Gastroesophageal sphincter (tissue), 4 donors: ENCODE measurements at regions not wholly inside any gene's neighbourhood (a gene's known extent, or its start where the extent isn't known, plus 50 kb on each side); places are given as distances from the start of the nearest gene placed in this dataset.

Experiments used
- ATAC-seq: fragments of 150-250 bp; one replicate; pipeline ENCODE4 v1.9.1; 2016; ENCODE audit warnings: mild to moderate bottlenecking, moderate library complexity
- H3K27ac ChIP-seq, 4 donors: fragments of 200-600 bp; sonication (generic) in 3 of 4; 1 replicate in 3 of 4; 2 replicates in 1 of 4; pipeline ENCODE4 v1.5.1; 2016 to 2019
- H3K27me3 ChIP-seq: fragments of 200-600 bp; sonication (generic); one replicate; pipeline ENCODE4 v1.5.1; 2019
- H3K36me3 ChIP-seq, 2 donors: fragments of 200-600 bp; sonication (generic); one replicate each; pipeline ENCODE4 v1.5.1; 2019; ENCODE audit warnings: control low read depth in 1 of 2
- H3K4me1 ChIP-seq, 3 donors: fragments of 200-600 bp; sonication (generic); 1 replicate in 2 of 3; 2 replicates in 1 of 3; pipeline ENCODE4 v1.5.1; 2016 to 2019; ENCODE audit warnings: control low read depth in 2 of 3
- H3K4me3 ChIP-seq, 2 donors: fragments of 200-600 bp; sonication (generic); one replicate each; pipeline ENCODE4 v1.5.1; 2019; ENCODE audit warnings: mild to moderate bottlenecking in 1 of 2, moderate library complexity in 1 of 2
- H3K9me3 ChIP-seq, 3 donors: fragments of 200-600 bp; sonication (generic); one replicate each; pipeline ENCODE4 v1.5.1; 2017 to 2019; ENCODE audit warnings: control low read depth in 2 of 3
- EP300 ChIP-seq: sonication (generic); formaldehyde crosslinking; IDR thresholded peaks from one replicate; pipeline ENCODE4 v1.6.1; 2017; ENCODE audit warnings: antibody characterized with exemption, mild to moderate bottlenecking
- POLR2A ChIP-seq, 2 donors: fragments of 450-650 bp; IDR thresholded peaks; one replicate each; pipeline ENCODE4 v1.6.1; 2017; ENCODE audit warnings: antibody characterized with exemption in 2 of 2, mild to moderate bottlenecking in 2 of 2, moderate library complexity in 1 of 2
- POLR2AphosphoS5 ChIP-seq: sonication (generic); formaldehyde crosslinking; IDR thresholded peaks from one replicate; pipeline ENCODE4 v1.6.1; 2017; ENCODE audit warnings: antibody characterized with exemption
- WGBS, 2 donors: methylation state at CpG; one replicate each; pipeline ENCODE4 v1.1.5; 2018; ENCODE audit warnings: low coverage in 1 of 2; 5-methylcytosine and 5-hydroxymethylcytosine counted together
- TF ChIP-seq, protein P1 (sequence below), 4 experiments: fragments of 200-600 bp in 2 of 4; fragments of 450-650 bp in 2 of 4; sonication (generic) in 1 of 4; IDR thresholded peaks; one replicate each; pipeline ENCODE4 v1.5.1; 2017 to 2019; ENCODE audit warnings: antibody characterized with exemption in 4 of 4, mild to moderate bottlenecking in 2 of 4, moderate library complexity in 2 of 4

DNA sequence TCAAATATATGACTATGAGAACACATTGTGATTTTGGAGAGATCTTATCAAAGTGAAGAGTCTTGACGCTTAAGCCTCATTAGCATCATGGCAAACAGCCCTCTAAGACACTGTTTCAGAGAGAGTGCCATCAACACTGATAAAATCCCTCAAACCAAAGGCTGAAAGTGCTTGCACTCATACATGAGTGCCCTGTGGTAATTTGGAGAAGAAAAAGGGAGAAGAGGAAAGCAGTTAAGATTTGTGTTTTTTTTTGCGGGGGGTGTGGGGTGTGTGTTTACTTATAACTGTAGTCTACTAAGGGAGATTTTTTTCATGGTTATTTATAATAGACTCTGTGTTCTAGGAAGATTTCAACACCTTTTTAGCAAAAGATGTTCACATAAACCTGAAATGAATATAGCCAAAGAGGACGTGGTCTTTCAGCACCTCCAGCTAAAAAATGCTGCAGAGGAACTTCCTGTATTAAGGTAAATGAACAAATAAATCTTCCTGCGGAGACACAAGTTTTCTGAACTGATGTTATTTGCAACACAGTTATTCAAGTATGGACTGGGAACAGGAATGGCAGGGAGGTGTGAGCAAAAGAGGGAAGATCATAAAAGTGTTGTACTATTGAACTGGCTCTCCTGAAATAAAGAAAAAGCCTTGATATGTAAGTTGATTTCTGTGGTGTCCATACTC is 81.9 kb upstream of the TGFBR2 start:
- WGBS, 2 donors: 67 to 70% methylated on average over 3 to 4 of the region's 4 CpGs
- Histone ChIP-seq H3K4me3 (no peak overlapping the region), H3K27me3 (no peaks in the 10 kb centered on the region), H3K27ac (no peak overlapping the region), H3K36me3 (no peaks in the 10 kb centered on the region), H3K4me1 (peaks cover 5 to 49% (median 7%) of the 10 kb centered on the region in 3 donors), H3K9me3 (no peaks in the 10 kb centered on the region)
- ATAC-seq: no peak
- TF ChIP-seq POLR2A (IDR thresholded peaks at IDR 0.05): no peak
- no peak for TF ChIP-seq POLR2AphosphoS5
- TF ChIP-seq EP300: no peak
- TF ChIP-seq, protein P1, sequence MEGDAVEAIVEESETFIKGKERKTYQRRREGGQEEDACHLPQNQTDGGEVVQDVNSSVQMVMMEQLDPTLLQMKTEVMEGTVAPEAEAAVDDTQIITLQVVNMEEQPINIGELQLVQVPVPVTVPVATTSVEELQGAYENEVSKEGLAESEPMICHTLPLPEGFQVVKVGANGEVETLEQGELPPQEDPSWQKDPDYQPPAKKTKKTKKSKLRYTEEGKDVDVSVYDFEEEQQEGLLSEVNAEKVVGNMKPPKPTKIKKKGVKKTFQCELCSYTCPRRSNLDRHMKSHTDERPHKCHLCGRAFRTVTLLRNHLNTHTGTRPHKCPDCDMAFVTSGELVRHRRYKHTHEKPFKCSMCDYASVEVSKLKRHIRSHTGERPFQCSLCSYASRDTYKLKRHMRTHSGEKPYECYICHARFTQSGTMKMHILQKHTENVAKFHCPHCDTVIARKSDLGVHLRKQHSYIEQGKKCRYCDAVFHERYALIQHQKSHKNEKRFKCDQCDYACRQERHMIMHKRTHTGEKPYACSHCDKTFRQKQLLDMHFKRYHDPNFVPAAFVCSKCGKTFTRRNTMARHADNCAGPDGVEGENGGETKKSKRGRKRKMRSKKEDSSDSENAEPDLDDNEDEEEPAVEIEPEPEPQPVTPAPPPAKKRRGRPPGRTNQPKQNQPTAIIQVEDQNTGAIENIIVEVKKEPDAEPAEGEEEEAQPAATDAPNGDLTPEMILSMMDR (IDR thresholded peaks at IDR 0.05): no peak

DNA sequence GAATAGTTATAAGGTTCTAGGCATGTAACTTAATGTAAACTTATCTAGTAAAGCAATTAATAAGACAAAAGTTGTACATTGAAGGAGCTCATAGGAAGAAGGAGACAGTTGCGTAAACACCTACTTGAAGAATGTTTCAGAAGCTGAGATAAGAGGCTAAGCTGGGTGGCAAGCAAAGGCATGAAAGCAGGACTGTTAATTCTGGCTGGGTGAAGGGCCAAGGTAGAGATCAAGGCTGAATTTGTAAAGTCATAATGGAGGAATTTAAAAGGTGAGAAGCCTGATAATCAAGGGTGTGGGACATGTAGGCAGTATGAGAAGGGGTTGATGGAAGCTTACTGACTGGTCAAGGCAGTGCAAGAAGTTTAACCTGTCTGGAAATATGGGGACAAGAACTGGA is 80.4 kb upstream of the TGFBR2 start:
- peaks cover 2 to 36% (median 4%) of the 10 kb centered on the region in 3 donors for H3K4me1 ChIP-seq
- H3K4me3 ChIP-seq: no peak overlapping the region
- H3K36me3 ChIP-seq: no peaks in the 10 kb centered on the region
- H3K27me3 ChIP-seq: no peaks in the 10 kb centered on the region
- no peaks in the 10 kb centered on the region for H3K9me3 ChIP-seq
- H3K27ac ChIP-seq: no peak overlapping the region
- WGBS, 2 donors: 94 to 100% methylated on average over 1 of the region's 1 CpG
- no peak for ATAC-seq
- TF ChIP-seq POLR2AphosphoS5 (no peak), POLR2A (IDR thresholded peaks at IDR 0.05) (no peak), EP300 (no peak)
- TF ChIP-seq, protein P1 (IDR thresholded peaks at IDR 0.05): no peak

DNA sequence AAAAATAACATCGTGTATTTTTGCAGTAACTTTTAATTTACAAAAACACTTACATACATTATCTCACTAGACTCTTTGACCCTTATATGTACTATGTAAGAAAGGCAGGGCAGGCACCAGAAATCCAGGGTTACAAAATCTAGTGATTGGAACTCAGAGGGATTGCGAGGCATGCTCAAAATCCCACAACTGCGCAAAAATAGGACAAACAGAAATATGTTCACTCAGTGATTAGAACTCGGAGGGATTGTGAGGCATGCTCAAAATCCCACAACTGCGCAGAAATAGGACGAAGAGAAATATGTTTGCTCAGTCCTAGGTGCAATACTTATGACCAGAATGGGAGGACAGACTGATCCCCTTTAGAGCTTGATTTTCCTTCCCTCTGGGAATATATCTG is 79.2 kb upstream of the TGFBR2 start:
- 91 to 94% methylated on average over 6 of the region's 6 CpGs for WGBS, 2 donors
- no peaks in the 10 kb centered on the region for H3K9me3 ChIP-seq
- peak overlapping the region in 3 of 4 donors; percentile 34 to 57 (median 51) for H3K27ac ChIP-seq

DNA sequence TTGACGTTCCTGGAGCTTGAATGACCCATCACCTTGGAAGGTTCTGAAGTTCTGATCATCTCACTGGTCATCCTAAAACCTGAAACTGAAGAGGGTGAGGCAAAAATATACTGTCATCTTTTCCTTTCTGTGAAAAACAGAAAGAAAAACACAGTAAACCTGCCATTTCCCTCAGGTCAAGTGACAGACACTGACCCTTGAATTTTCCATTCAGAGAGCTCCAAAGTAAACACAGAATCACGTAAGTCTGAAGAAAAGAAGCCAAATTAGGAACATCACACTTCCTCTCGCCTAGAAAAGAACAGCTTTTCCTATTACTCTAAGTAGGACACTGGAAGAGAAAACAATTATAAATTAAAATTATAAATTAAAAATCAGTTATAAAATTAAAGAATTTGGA is 78.7 kb upstream of the TGFBR2 start:
- Histone ChIP-seq H3K27ac (peak overlapping the region in 3 of 4 donors; percentile 34 to 57 (median 51)), H3K4me3 (no peak overlapping the region), H3K9me3 (no peaks in the 10 kb centered on the region), H3K27me3 (no peaks in the 10 kb centered on the region), H3K36me3 (no peaks in the 10 kb centered on the region), H3K4me1 (peaks cover 2 to 33% (median 4%) of the 10 kb centered on the region in 3 donors)
- TF ChIP-seq, protein P1 (IDR thresholded peaks at IDR 0.05): no peak
- TF ChIP-seq POLR2AphosphoS5: peak; percentile 19
- no peak for TF ChIP-seq POLR2A (IDR thresholded peaks at IDR 0.05)
- ATAC-seq: peak; percentile 37
- 39 to 57% methylated on average over 1 to 3 of the region's 3 CpGs for WGBS, 2 donors

More for the DNA sequence above, 79.2 kb upstream of the TGFBR2 start:
- Histone ChIP-seq H3K4me1 (peaks cover 2 to 33% (median 4%) of the 10 kb centered on the region in 3 donors), H3K36me3 (no peaks in the 10 kb centered on the region), H3K4me3 (no peak overlapping the region), H3K27me3 (no peaks in the 10 kb centered on the region)
- ATAC-seq: no peak
- no peak for TF ChIP-seq EP300
- no peak for TF ChIP-seq POLR2AphosphoS5
- TF ChIP-seq, protein P1 (IDR thresholded peaks at IDR 0.05): no peak
- TF ChIP-seq POLR2A (IDR thresholded peaks at IDR 0.05): no peak

DNA sequence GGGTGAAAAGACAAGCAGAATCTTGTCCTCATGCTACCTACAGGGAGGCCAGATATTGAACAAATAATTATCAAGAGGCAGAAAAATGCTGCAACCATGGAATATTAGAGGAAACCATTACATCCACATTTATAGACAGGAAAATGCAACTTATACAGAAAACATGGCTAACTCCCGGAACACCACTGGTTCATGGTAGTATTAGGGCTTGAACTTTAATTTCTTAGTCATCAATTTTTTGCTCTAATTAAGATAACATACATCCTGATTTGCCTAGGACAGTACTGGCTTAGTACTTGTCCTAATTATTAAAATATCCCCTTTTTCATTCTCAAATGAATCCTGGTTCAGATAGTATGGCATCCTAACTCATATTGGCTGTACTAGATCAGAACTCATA is 76.3 kb upstream of the TGFBR2 start:
- H3K4me1 ChIP-seq: peaks cover 2 to 17% (median 4%) of the 10 kb centered on the region in 3 donors
- WGBS, 2 donors: 100% methylated on average over 1 of the region's 1 CpG; no CpG with 5 or more reads in 1 of the 2 donors
- H3K4me3 ChIP-seq: no peak overlapping the region
- no peaks in the 10 kb centered on the region for H3K27me3 ChIP-seq
- ATAC-seq: no peak
- H3K36me3 ChIP-seq: no peaks in the 10 kb centered on the region
- no peaks in the 10 kb centered on the region for H3K9me3 ChIP-seq
- H3K27ac ChIP-seq: no peak overlapping the region
- TF ChIP-seq POLR2AphosphoS5 (no peak), EP300 (no peak), POLR2A (IDR thresholded peaks at IDR 0.05) (no peak)
- TF ChIP-seq, protein P1 (IDR thresholded peaks at IDR 0.05): no peak
